ENCODE measurements at regions not wholly inside any gene's neighbourhood (a gene's known extent, or its start where the extent isn't known, plus 50 kb on each side); places are given as distances from the start of the nearest gene placed in this dataset.

GRCh38 chr1:232744847-232745246 is 60.4 kb upstream of the MAP10 start:
- no peak for TF ChIP-seq CTCF (optimal IDR thresholded peaks at IDR 0.05 in 1 of 3, IDR thresholded peaks at IDR 0.05 in 1 of 3, conservative IDR thresholded peaks at IDR 0.05 in 1 of 3; ENCODE audit: extremely low read depth in 1 of 3, insufficient read depth in 2 of 3, low read length in 3 of 3)
- no peak for TF ChIP-seq EZH2 (IDR thresholded peaks at IDR 0.05; ENCODE audit: low read length)
